Tibial artery (tissue), 4 donors: ENCODE measurements at regions not wholly inside any gene's neighbourhood (a gene's known extent, or its start where the extent isn't known, plus 50 kb on each side); places are given as distances from the start of the nearest gene placed in this dataset.

ENCODE experiments used
- DNase-seq, 2 donors: peaks; one replicate each; pipeline ENCODE4 v3.0.0-alpha.2; 2019
- H3K27ac ChIP-seq, 2 donors: fragments of 200-600 bp; sonication (generic) in 1 of 2; 1 replicate in 1 of 2; 2 replicates in 1 of 2; pipeline ENCODE4 v1.5.1; 2018 to 2019; ENCODE audit warnings: mild to moderate bottlenecking in 1 of 2
- H3K27me3 ChIP-seq, 2 donors: fragments of 200-600 bp; sonication (generic) in 1 of 2; one replicate each; pipeline versions ENCODE4 v1.5.1 to v1.6.0; 2016 to 2019
- H3K36me3 ChIP-seq, 3 donors: fragments of 200-600 bp; sonication (generic) in 2 of 3; one replicate each; pipeline ENCODE4 v1.5.1; 2016 to 2019; ENCODE audit warnings: mild to moderate bottlenecking in 2 of 3
- H3K4me1 ChIP-seq, 4 donors: fragments of 200-600 bp; sonication (generic) in 2 of 4; 1 replicate in 3 of 4; 2 replicates in 1 of 4; pipeline ENCODE4 v1.5.1; 2016 to 2019
- H3K4me3 ChIP-seq, 2 donors: fragments of 200-600 bp; sonication (generic) in 1 of 2; 1 replicate in 1 of 2; 2 replicates in 1 of 2; pipeline ENCODE4 v1.5.1; 2018 to 2019; ENCODE audit warnings: mild to moderate bottlenecking in 2 of 2
- H3K9me3 ChIP-seq, 3 donors: fragments of 200-600 bp; sonication (generic) in 1 of 3; one replicate each; pipeline ENCODE4 v1.5.1; 2016 to 2019
- CTCF ChIP-seq, 2 experiments: fragments of 200-600 bp in 1 of 2; fragments of 450-650 bp in 1 of 2; IDR thresholded peaks; one replicate each; pipeline ENCODE4 v1.5.1; 2017 to 2019; ENCODE audit warnings: antibody characterized with exemption in 2 of 2, mild to moderate bottlenecking in 1 of 2, moderate library complexity in 1 of 2
- intact Hi-C: fragments of 100-400 bp; cut with DNase I; formaldehyde crosslinking; loops from one replicate; pipeline ENCODE4 v1.15.0; 2023; ENCODE audit warnings: low total_unique reads

GRCh38 chr4:59938166-59938565, 1262.0 kb upstream of the ADGRL3 start:
- intact Hi-C loops, result no loop called here
- Histone ChIP-seq H3K27ac (no peak overlapping the region), H3K36me3 (no peaks in the 10 kb centered on the region), H3K4me1 (no peaks in the 10 kb centered on the region), H3K4me3 (no peak overlapping the region), H3K9me3 (no peaks in the 10 kb centered on the region), H3K27me3 (no peaks in the 10 kb centered on the region)
- TF ChIP-seq CTCF (IDR thresholded peaks at IDR 0.05), result no peak
- no peak for DNase-seq

- intact Hi-C loops, result no loop called here
- Histone ChIP-seq H3K4me3 (no peak overlapping the region), H3K4me1 (no peaks in the 10 kb centered on the region), H3K9me3 (no peaks in the 10 kb centered on the region), H3K36me3 (no peaks in the 10 kb centered on the region), H3K27me3 (no peaks in the 10 kb centered on the region), H3K27ac (no peak overlapping the region)
- no peak for DNase-seq
- no peak for TF ChIP-seq CTCF (IDR thresholded peaks at IDR 0.05)
Observed at GRCh38 chr4:59945277-59945676, 1254.8 kb upstream of the ADGRL3 start.

GRCh38 chr4:59945716-59946115, 1254.4 kb upstream of the ADGRL3 start:
- H3K27me3 ChIP-seq, result no peaks in the 10 kb centered on the region
- no peaks in the 10 kb centered on the region for H3K4me1 ChIP-seq

GRCh38 chr4:59956366-59956765, 1243.8 kb upstream of the ADGRL3 start:
- TF ChIP-seq CTCF (IDR thresholded peaks at IDR 0.05), result no peak
- Histone ChIP-seq H3K9me3 (no peaks in the 10 kb centered on the region), H3K27ac (no peak overlapping the region), H3K27me3 (no peaks in the 10 kb centered on the region), H3K4me1 (no peaks in the 10 kb centered on the region), H3K4me3 (no peak overlapping the region), H3K36me3 (no peaks in the 10 kb centered on the region)
- intact Hi-C loops, result no loop called here
- DNase-seq, result no peak

More at GRCh38 chr4:59945716-59946115, 1254.4 kb upstream of the ADGRL3 start:
- H3K4me3 ChIP-seq, result no peak overlapping the region
- no peak overlapping the region for H3K27ac ChIP-seq
- intact Hi-C loops, result no loop called here
- no peaks in the 10 kb centered on the region for H3K9me3 ChIP-seq
- no peak for DNase-seq
- no peak for TF ChIP-seq CTCF (IDR thresholded peaks at IDR 0.05)
- no peaks in the 10 kb centered on the region for H3K36me3 ChIP-seq

GRCh38 chr4:59960143-59960542, 1240.0 kb upstream of the ADGRL3 start:
- no peak for DNase-seq
- Histone ChIP-seq H3K9me3 (no peaks in the 10 kb centered on the region), H3K4me1 (no peaks in the 10 kb centered on the region), H3K36me3 (no peaks in the 10 kb centered on the region), H3K27me3 (no peaks in the 10 kb centered on the region), H3K27ac (no peak overlapping the region), H3K4me3 (no peak overlapping the region)
- intact Hi-C loops, result no loop called here
- no peak for TF ChIP-seq CTCF (IDR thresholded peaks at IDR 0.05)

GRCh38 chr4:59966758-59967157, 1233.4 kb upstream of the ADGRL3 start:
- no peak for DNase-seq
- intact Hi-C loops, result no loop called here
- Histone ChIP-seq H3K27me3 (no peaks in the 10 kb centered on the region), H3K4me3 (no peak overlapping the region), H3K9me3 (no peaks in the 10 kb centered on the region), H3K27ac (no peak overlapping the region), H3K36me3 (no peaks in the 10 kb centered on the region), H3K4me1 (no peaks in the 10 kb centered on the region)
- TF ChIP-seq CTCF (IDR thresholded peaks at IDR 0.05), result no peak
